ENCODE measurements at regions not wholly inside any gene's neighbourhood (a gene's known extent, or its start where the extent isn't known, plus 50 kb on each side); places are given as distances from the start of the nearest gene placed in this dataset.

- TF ChIP-seq, protein P1, sequence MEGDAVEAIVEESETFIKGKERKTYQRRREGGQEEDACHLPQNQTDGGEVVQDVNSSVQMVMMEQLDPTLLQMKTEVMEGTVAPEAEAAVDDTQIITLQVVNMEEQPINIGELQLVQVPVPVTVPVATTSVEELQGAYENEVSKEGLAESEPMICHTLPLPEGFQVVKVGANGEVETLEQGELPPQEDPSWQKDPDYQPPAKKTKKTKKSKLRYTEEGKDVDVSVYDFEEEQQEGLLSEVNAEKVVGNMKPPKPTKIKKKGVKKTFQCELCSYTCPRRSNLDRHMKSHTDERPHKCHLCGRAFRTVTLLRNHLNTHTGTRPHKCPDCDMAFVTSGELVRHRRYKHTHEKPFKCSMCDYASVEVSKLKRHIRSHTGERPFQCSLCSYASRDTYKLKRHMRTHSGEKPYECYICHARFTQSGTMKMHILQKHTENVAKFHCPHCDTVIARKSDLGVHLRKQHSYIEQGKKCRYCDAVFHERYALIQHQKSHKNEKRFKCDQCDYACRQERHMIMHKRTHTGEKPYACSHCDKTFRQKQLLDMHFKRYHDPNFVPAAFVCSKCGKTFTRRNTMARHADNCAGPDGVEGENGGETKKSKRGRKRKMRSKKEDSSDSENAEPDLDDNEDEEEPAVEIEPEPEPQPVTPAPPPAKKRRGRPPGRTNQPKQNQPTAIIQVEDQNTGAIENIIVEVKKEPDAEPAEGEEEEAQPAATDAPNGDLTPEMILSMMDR (IDR thresholded peaks at IDR 0.05; ENCODE audit: low read length, missing control alignments), result no peak
- no peak for DNase-seq (ENCODE audit: low read depth)
- H3K4me3 ChIP-seq (replicated peaks; ENCODE audit: low read depth, low read length), result no peak overlapping the region
Measured at GRCh38 chr10:8321990-8322389, 267.5 kb downstream of the GATA3 start.

- DNase-seq (ENCODE audit: low read depth), result peak; percentile 78
- TF ChIP-seq, protein P1 (IDR thresholded peaks at IDR 0.05; ENCODE audit: low read length, missing control alignments), result peak; percentile 8
- no peak overlapping the region for H3K4me3 ChIP-seq (replicated peaks; ENCODE audit: low read depth, low read length)
Measured at GRCh38 chr10:8323428-8324054, 269.1 kb downstream of the GATA3 start.

- TF ChIP-seq, protein P1 (IDR thresholded peaks at IDR 0.05; ENCODE audit: low read length, missing control alignments), result no peak
- DNase-seq (ENCODE audit: low read depth), result no peak
- no peak overlapping the region for H3K4me3 ChIP-seq (replicated peaks; ENCODE audit: low read depth, low read length)
Measured at GRCh38 chr10:8325024-8325980, 270.8 kb downstream of the GATA3 start.

GRCh38 chr10:8326396-8327139 is 272.1 kb downstream of the GATA3 start:
- TF ChIP-seq, protein P1 (IDR thresholded peaks at IDR 0.05; ENCODE audit: low read length, missing control alignments), result no peak
- no peak overlapping the region for H3K4me3 ChIP-seq (replicated peaks; ENCODE audit: low read depth, low read length)
- no peak for DNase-seq (ENCODE audit: low read depth)

- TF ChIP-seq, protein P1 (IDR thresholded peaks at IDR 0.05; ENCODE audit: low read length, missing control alignments), result no peak
- no peak for DNase-seq (ENCODE audit: low read depth)
- no peak overlapping the region for H3K4me3 ChIP-seq (replicated peaks; ENCODE audit: low read depth, low read length)
Measured at GRCh38 chr10:8327140-8327423, 272.6 kb downstream of the GATA3 start.

GRCh38 chr10:8331387-8331786 is 276.9 kb downstream of the GATA3 start:
- no peak for DNase-seq (ENCODE audit: low read depth)
- TF ChIP-seq, protein P1 (IDR thresholded peaks at IDR 0.05; ENCODE audit: low read length, missing control alignments), result no peak
- no peak overlapping the region for H3K4me3 ChIP-seq (replicated peaks; ENCODE audit: low read depth, low read length)
